Colonic mucosa (tissue), 4 donors: ENCODE measurements at regions not wholly inside any gene's neighbourhood (a gene's known extent, or its start where the extent isn't known, plus 50 kb on each side); places are given as distances from the start of the nearest gene placed in this dataset.

Source experiments
- DNase-seq: peaks from one replicate; pipeline ENCODE4 v3.0.0-alpha.2; 2020
- H3K27ac ChIP-seq: fragments of 200-600 bp; one replicate; pipeline ENCODE4 v1.8.0; 2021
- H3K27me3 ChIP-seq: fragments of 200-600 bp; one replicate; pipeline ENCODE4 v1.8.0; 2021
- H3K36me3 ChIP-seq: fragments of 200-600 bp; one replicate; pipeline ENCODE4 v1.8.0; 2021
- H3K4me1 ChIP-seq: fragments of 200-600 bp; one replicate; pipeline ENCODE4 v1.8.0; 2021; ENCODE audit warnings: mild to moderate bottlenecking
- H3K4me3 ChIP-seq: fragments of 200-600 bp; one replicate; pipeline ENCODE4 v1.8.0; 2021
- H3K9ac ChIP-seq, 2 donors: one replicate each; pipeline ENCODE4 v1.7.0; 2013; ENCODE audit warnings: control low read depth in 2 of 2, low read depth in 2 of 2, low read length in 2 of 2
- H3K9me3 ChIP-seq: fragments of 200-600 bp; one replicate; pipeline ENCODE4 v1.8.0; 2021
- CTCF ChIP-seq: fragments of 200-600 bp; IDR thresholded peaks from one replicate; pipeline ENCODE4 v1.8.0; 2022; ENCODE audit warnings: antibody characterized with exemption, mild to moderate bottlenecking
- intact Hi-C: fragments of 100-400 bp; cut with DNase I; formaldehyde crosslinking; loops from one replicate; pipeline ENCODE4 v1.14.1; 2022
- donor health status: healthy.
- donor health status: DM: no; HTN: no; CAD: no.
- donor health status: DM: no; HTN: no; CAD: no.

DNA sequence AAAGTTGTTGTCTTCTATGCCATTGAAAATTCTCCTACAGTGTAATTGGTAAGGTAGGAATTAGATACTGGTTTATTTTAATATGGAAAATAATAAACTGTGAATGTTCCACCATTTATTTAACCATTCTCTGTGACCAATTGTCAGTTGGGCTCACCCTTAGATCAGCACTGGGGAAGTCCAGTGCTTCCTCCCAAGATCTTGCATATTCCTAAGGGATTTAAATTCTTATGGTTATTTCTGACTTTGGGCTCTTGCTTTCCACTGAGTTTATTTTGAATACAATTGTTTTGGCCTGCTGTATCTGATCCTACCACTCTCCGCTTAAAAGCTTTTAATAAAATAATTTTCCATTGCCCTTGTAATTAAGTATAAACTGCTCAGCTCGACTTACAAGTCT is 137.4 kb downstream of the OR2K2 start:
- H3K4me1 ChIP-seq: no peaks in the 10 kb centered on the region
- H3K27me3 ChIP-seq: no peaks in the 10 kb centered on the region
- no peak for DNase-seq
- no peak for TF ChIP-seq CTCF
- H3K9me3 ChIP-seq: no peaks in the 10 kb centered on the region
- no peaks in the 10 kb centered on the region for H3K36me3 ChIP-seq
- no peak overlapping the region for H3K4me3 ChIP-seq
- no peak overlapping the region for H3K27ac ChIP-seq
- no peak overlapping the region for H3K9ac ChIP-seq
- intact Hi-C loops: no loop called here

GRCh38 chr9:111190347-111190746 is 139.7 kb downstream of the OR2K2 start:
- DNase-seq: no peak
- TF ChIP-seq CTCF: no peak

GRCh38 chr9:111187376-111187775 is 142.6 kb downstream of the OR2K2 start:
- intact Hi-C loops: no loop called here
- Histone ChIP-seq H3K36me3 (no peaks in the 10 kb centered on the region), H3K27me3 (no peaks in the 10 kb centered on the region)

More at GRCh38 chr9:111190347-111190746, 139.7 kb downstream of the OR2K2 start:
- H3K9me3 ChIP-seq: no peaks in the 10 kb centered on the region
- intact Hi-C loops: no loop called here
- H3K9ac ChIP-seq: no peak overlapping the region
- no peak overlapping the region for H3K4me3 ChIP-seq
- no peaks in the 10 kb centered on the region for H3K36me3 ChIP-seq
- H3K4me1 ChIP-seq: no peaks in the 10 kb centered on the region
- H3K27ac ChIP-seq: no peak overlapping the region
- H3K27me3 ChIP-seq: no peaks in the 10 kb centered on the region

DNA sequence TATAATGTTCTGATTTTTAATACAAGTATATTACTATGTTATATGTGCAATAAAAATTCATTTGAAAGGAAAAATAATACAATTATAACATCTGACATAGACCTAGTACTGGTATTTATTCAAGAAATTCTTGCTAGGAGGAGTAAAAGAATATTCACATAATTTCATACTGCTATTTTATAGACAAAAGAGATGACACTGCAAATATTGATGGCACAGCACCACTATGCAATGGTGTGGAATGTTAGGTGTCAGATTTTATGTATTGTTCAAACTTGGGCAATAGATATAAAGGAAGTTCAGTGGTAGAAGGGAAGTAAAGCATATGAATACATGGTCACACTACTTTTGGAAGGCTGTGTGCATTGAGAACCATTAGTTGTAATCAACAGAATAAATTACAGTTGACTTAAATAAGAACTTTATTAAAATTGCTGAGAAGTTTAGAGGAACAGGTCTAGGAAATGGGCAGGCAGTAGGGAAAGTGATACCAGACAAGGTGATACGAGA is 143.9 kb downstream of the OR2K2 start:
- Histone ChIP-seq H3K9ac (no peak overlapping the region), H3K27ac (no peak overlapping the region), H3K9me3 (no peaks in the 10 kb centered on the region), H3K27me3 (no peaks in the 10 kb centered on the region), H3K4me1 (no peaks in the 10 kb centered on the region), H3K36me3 (no peaks in the 10 kb centered on the region), H3K4me3 (no peak overlapping the region)
- TF ChIP-seq CTCF: no peak
- DNase-seq: no peak
- intact Hi-C loops: no loop called here

More at GRCh38 chr9:111187376-111187775, 142.6 kb downstream of the OR2K2 start:
- no peak for DNase-seq
- no peaks in the 10 kb centered on the region for H3K4me1 ChIP-seq
- H3K9ac ChIP-seq: no peak overlapping the region
- no peak for TF ChIP-seq CTCF
- no peaks in the 10 kb centered on the region for H3K9me3 ChIP-seq
- H3K27ac ChIP-seq: no peak overlapping the region
- H3K4me3 ChIP-seq: no peak overlapping the region

DNA sequence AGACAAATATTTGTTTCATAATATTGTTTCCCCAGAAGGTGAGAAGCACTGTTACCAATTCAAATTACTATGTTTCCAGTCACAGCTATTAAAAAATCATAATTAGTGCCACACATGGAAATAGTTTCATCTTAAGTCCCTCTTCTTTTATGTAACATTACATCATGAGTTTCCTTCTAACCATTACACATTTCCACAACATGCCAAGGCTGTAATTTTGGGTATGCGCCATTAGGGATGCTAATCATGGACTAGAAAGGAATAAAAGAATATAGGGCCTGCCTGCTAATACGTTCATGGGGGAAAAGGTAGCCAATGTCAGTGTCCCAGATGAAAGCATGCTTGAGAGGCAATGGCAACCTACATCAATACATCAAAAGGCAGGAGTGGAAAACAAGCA is 142.5 kb upstream of the LPAR1 start:
- no peaks in the 10 kb centered on the region for H3K27me3 ChIP-seq
- intact Hi-C loops: no loop called here
- H3K4me3 ChIP-seq: no peak overlapping the region
- no peak for TF ChIP-seq CTCF
- H3K9me3 ChIP-seq: no peaks in the 10 kb centered on the region
- no peak for DNase-seq
- no peak overlapping the region for H3K27ac ChIP-seq
- H3K36me3 ChIP-seq: no peaks in the 10 kb centered on the region
- H3K9ac ChIP-seq: no peak overlapping the region
- no peaks in the 10 kb centered on the region for H3K4me1 ChIP-seq
